SU-DHL-6 (cell line): ENCODE measurements at regions not wholly inside any gene's neighbourhood (a gene's known extent, or its start where the extent isn't known, plus 50 kb on each side); places are given as distances from the start of the nearest gene placed in this dataset.

Source experiments
- H2AFZ ChIP-seq: fragments of 200-600 bp; sonication (generic); 2 replicates; pipeline ENCODE4 v1.6.1; 2014; ENCODE audit warnings: low read depth, mild to moderate bottlenecking, moderate library complexity, mixed read lengths, antibody characterized with exemption, low read length; ENCODE audit not compliant: severe bottlenecking
- H3F3A ChIP-seq: fragments of 200-600 bp; shearing (Covaris generic); 2 replicates; pipeline ENCODE4 v1.6.0; 2016; ENCODE audit warnings: antibody characterized with exemption, mild to moderate bottlenecking; ENCODE audit not compliant: insufficient read depth
- H3K27ac ChIP-seq: fragments of 200-600 bp; sonication (generic); 2 replicates; pipeline ENCODE4 v1.5.1; 2016; ENCODE audit warnings: low read depth, mild to moderate bottlenecking, low read length, moderate library complexity, mixed read lengths
- H3K27me3 ChIP-seq: fragments of 200-600 bp; sonication (generic), shearing (Covaris generic); 2 replicates; pipeline ENCODE4 v1.6.0; 2014; ENCODE audit warnings: mild to moderate bottlenecking, low read length
- H3K36me3 ChIP-seq: fragments of 200-600 bp; sonication (generic); 2 replicates; pipeline ENCODE4 v1.6.1; 2014; ENCODE audit warnings: mild to moderate bottlenecking, low read length, mixed read lengths
- H3K4me2 ChIP-seq: fragments of 300-600, 200-600 bp; shearing (Covaris generic), sonication (generic); 2 replicates; pipeline ENCODE4 v1.6.0; 2014; ENCODE audit warnings: low read length, low read depth, mild to moderate bottlenecking; ENCODE audit not compliant: poor library complexity, severe bottlenecking
- H3K4me3 ChIP-seq: fragments of 200-600 bp; sonication (generic); 2 replicates; pipeline ENCODE4 v1.5.1; 2014; ENCODE audit warnings: antibody characterized with exemption, low read length, mild to moderate bottlenecking, mixed read lengths; ENCODE audit not compliant: insufficient read depth, poor library complexity, severe bottlenecking
- H3K79me2 ChIP-seq: fragments of 200-600 bp; sonication (generic); 2 replicates; pipeline ENCODE4 v1.6.1; 2014; ENCODE audit warnings: mild to moderate bottlenecking, low read length, moderate library complexity; ENCODE audit not compliant: insufficient read depth
- H3K9ac ChIP-seq: fragments of 200-600 bp; sonication (generic); 2 replicates; pipeline ENCODE4 v1.7.0; 2014; ENCODE audit warnings: mild to moderate bottlenecking, low read length
- H3K9me2 ChIP-seq: fragments of 200-600 bp; sonication (generic); replicated peaks from 2 replicates; pipeline ENCODE4 v1.6.1; 2014; ENCODE audit warnings: low read length; ENCODE audit not compliant: insufficient read depth
- H3K9me3 ChIP-seq: fragments of 200-600 bp; sonication (generic); 2 replicates; pipeline ENCODE4 v1.6.1; 2014; ENCODE audit warnings: low read length, mixed read lengths; ENCODE audit not compliant: insufficient read depth
- H4K20me1 ChIP-seq: fragments of 200-600 bp; sonication (generic); 2 replicates; pipeline ENCODE4 v1.6.1; 2014; ENCODE audit warnings: low read depth, mild to moderate bottlenecking, antibody characterized with exemption, low read length, moderate library complexity, mixed read lengths
- EZH2phosphoT487 ChIP-seq: fragments of 200-600 bp; sonication (generic), shearing (Covaris generic); conservative IDR thresholded peaks from 2 replicates; pipeline ENCODE4 v1.6.1; 2018; ENCODE audit warnings: mild to moderate bottlenecking, antibody characterized with exemption, low read length, moderate library complexity, mixed read lengths
- TF ChIP-seq, protein P1 (sequence below): fragments of 200-600 bp; sonication (generic); IDR thresholded peaks from one replicate; pipeline ENCODE4 v1.5.1; 2017; ENCODE audit warnings: antibody characterized with exemption, mild to moderate bottlenecking, low read length, moderate library complexity; ENCODE audit not compliant: insufficient read depth, poor library complexity, severe bottlenecking

DNA sequence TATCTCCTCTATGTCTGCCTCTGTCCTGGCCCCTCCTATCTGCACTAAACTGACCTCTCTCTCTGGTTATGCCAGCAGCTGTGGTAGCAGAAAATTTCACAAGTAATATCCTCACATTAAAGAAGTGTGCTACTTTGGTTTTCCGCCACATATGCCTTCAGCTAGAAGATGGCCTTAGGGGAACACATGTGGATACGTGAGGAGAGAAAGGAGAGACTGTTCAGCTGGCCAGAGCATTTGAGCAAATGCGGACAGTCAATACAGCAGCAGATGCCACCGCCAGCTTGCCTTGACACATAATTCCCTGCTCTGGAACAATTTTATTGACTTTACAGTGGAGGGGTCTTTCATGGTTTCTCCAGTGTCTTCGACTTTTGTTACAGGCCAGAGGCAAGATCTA, 434.6 kb downstream of the TAF11L14 start:
- Histone ChIP-seq H4K20me1 (no peaks in the 10 kb centered on the region), H3K27me3 (no peaks in the 10 kb centered on the region), H3K9me2 (no peaks in the 10 kb centered on the region), H3K4me3 (no peak overlapping the region), H3K36me3 (no peaks in the 10 kb centered on the region), H3F3A (no peaks in the 10 kb centered on the region), H3K27ac (no peak overlapping the region), H3K79me2 (no peaks in the 10 kb centered on the region), H3K9ac (no peak overlapping the region), H2AFZ (no peak overlapping the region), H3K9me3 (no peaks in the 10 kb centered on the region), H3K4me2 (no peak overlapping the region)
- TF ChIP-seq, protein P1, sequence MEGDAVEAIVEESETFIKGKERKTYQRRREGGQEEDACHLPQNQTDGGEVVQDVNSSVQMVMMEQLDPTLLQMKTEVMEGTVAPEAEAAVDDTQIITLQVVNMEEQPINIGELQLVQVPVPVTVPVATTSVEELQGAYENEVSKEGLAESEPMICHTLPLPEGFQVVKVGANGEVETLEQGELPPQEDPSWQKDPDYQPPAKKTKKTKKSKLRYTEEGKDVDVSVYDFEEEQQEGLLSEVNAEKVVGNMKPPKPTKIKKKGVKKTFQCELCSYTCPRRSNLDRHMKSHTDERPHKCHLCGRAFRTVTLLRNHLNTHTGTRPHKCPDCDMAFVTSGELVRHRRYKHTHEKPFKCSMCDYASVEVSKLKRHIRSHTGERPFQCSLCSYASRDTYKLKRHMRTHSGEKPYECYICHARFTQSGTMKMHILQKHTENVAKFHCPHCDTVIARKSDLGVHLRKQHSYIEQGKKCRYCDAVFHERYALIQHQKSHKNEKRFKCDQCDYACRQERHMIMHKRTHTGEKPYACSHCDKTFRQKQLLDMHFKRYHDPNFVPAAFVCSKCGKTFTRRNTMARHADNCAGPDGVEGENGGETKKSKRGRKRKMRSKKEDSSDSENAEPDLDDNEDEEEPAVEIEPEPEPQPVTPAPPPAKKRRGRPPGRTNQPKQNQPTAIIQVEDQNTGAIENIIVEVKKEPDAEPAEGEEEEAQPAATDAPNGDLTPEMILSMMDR: no peak
- no peak for TF ChIP-seq EZH2phosphoT487

DNA sequence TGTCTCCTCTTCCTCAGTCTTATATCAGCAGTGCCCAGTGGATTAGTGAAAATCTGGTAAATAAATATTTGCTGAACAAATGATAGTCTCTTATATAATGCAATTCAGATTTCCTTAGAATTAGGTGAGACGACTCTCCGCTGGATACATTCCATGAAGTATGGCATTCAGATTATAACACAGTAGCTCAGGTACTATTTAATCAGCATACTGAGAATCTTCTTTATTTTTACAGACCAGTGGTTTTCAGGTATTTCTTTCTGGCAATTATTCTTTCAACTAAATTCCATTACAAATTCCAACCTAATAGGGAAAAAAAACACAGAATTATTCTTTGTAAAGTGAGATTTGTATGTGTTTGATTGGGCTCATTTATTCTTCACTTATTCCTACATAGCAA, 435.5 kb downstream of the TAF11L14 start:
- Histone ChIP-seq H3K9me3 (no peaks in the 10 kb centered on the region), H3K4me2 (no peak overlapping the region), H3K36me3 (no peaks in the 10 kb centered on the region), H2AFZ (no peak overlapping the region), H3K9me2 (no peaks in the 10 kb centered on the region), H3F3A (no peaks in the 10 kb centered on the region), H4K20me1 (no peaks in the 10 kb centered on the region), H3K27ac (no peak overlapping the region), H3K4me3 (no peak overlapping the region), H3K79me2 (no peaks in the 10 kb centered on the region), H3K9ac (no peak overlapping the region), H3K27me3 (no peaks in the 10 kb centered on the region)
- TF ChIP-seq EZH2phosphoT487: no peak
- TF ChIP-seq, protein P1: no peak

DNA sequence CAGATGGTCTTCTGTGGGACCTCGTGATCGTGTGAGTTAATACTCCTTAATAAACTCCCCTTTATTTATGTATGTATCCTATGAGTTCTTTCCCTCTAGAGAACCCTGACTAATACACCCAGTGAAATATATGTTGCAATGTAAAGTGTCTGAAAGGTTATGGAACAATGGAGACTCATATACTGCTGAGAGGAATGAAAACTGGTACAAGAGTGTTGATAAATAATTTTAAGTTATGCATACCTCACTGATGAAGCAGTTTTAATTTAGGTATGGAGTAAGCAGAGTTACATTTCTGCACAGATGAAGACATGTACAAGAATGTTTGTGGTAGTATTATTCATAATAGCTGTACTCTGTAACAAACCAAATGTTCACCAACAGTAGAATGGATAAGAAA, 438.3 kb downstream of the TAF11L14 start:
- no peak overlapping the region for H2AFZ ChIP-seq
- H3K79me2 ChIP-seq: no peaks in the 10 kb centered on the region
- no peak for TF ChIP-seq EZH2phosphoT487
- TF ChIP-seq, protein P1: no peak
- no peak overlapping the region for H3K9ac ChIP-seq
- no peaks in the 10 kb centered on the region for H4K20me1 ChIP-seq
- no peak overlapping the region for H3K4me2 ChIP-seq
- no peak overlapping the region for H3K27ac ChIP-seq
- no peaks in the 10 kb centered on the region for H3K9me2 ChIP-seq
- H3K4me3 ChIP-seq: no peak overlapping the region
- H3K36me3 ChIP-seq: no peaks in the 10 kb centered on the region
- H3K27me3 ChIP-seq: no peaks in the 10 kb centered on the region
- no peaks in the 10 kb centered on the region for H3F3A ChIP-seq
- no peaks in the 10 kb centered on the region for H3K9me3 ChIP-seq
